D341Med (cell line): ENCODE measurements at regions not wholly inside any gene's neighbourhood (a gene's known extent, or its start where the extent isn't known, plus 50 kb on each side); places are given as distances from the start of the nearest gene placed in this dataset.

Experiments
- DNase-seq: peaks from one replicate; pipeline ENCODE4 v3.0.0; 2012; ENCODE audit warnings: low spot score

- no peak for DNase-seq
These were observed 352.7 kb upstream of the SEMA3A start for GRCh38 chr7:84547331-84547730.

GRCh38 chr7:84546403-84546802 is 351.8 kb upstream of the SEMA3A start:
- no peak for DNase-seq

GRCh38 chr7:84538268-84538667 is 343.7 kb upstream of the SEMA3A start:
- no peak for DNase-seq

- no peak for DNase-seq
These were observed 341.8 kb upstream of the SEMA3A start for GRCh38 chr7:84536271-84536870.

GRCh38 chr7:84535580-84536270 is 341.1 kb upstream of the SEMA3A start:
- DNase-seq: no peak

GRCh38 chr7:84533182-84533581 is 338.6 kb upstream of the SEMA3A start:
- DNase-seq: no peak

GRCh38 chr7:84532196-84532595 is 337.6 kb upstream of the SEMA3A start:
- DNase-seq: no peak

- no peak for DNase-seq
These were observed 335.1 kb upstream of the SEMA3A start for GRCh38 chr7:84529480-84530205.

GRCh38 chr7:84528756-84529479 is 334.3 kb upstream of the SEMA3A start:
- no peak for DNase-seq

GRCh38 chr7:84524714-84525694 is 330.4 kb upstream of the SEMA3A start:
- DNase-seq: no peak

GRCh38 chr7:84513061-84513460 is 318.5 kb upstream of the SEMA3A start:
- no peak for DNase-seq

- DNase-seq: no peak
These were observed 317.5 kb upstream of the SEMA3A start for GRCh38 chr7:84512055-84512454.

- no peak for DNase-seq
These were observed 315.9 kb upstream of the SEMA3A start for GRCh38 chr7:84510505-84510904.

- no peak for DNase-seq
These were observed 314.9 kb upstream of the SEMA3A start for GRCh38 chr7:84509522-84509921.

- DNase-seq: no peak
These were observed 314.0 kb upstream of the SEMA3A start for GRCh38 chr7:84508606-84509005.

- DNase-seq: no peak
These were observed 312.9 kb upstream of the SEMA3A start for GRCh38 chr7:84507529-84507928.

- no peak for DNase-seq
These were observed 311.6 kb upstream of the SEMA3A start for GRCh38 chr7:84506151-84506550.

- DNase-seq: no peak
These were observed 307.6 kb upstream of the SEMA3A start for GRCh38 chr7:84502239-84502638.

GRCh38 chr7:84497873-84498272 is 303.3 kb upstream of the SEMA3A start:
- DNase-seq: no peak

GRCh38 chr7:84495128-84495527 is 300.5 kb upstream of the SEMA3A start:
- no peak for DNase-seq
